A673 (cell line): ENCODE measurements at regions not wholly inside any gene's neighbourhood (a gene's known extent, or its start where the extent isn't known, plus 50 kb on each side); places are given as distances from the start of the nearest gene placed in this dataset.

Experiments
- BruUV-seq: library from RNA; stranded (reverse); fragments of 400-500 nt; replicated peaks from 2 replicates; lab custom pipeline; 2021; lab: Mats Ljungman, UMichigan
- CTCF ChIA-PET: fragments of 300-600 bp; sonication (Branson Sonifier 250); formaldehyde crosslinking; loops from one replicate; lab custom pipeline; 2022; ENCODE audit warnings: antibody characterized with exemption; lab: Charles Lee
- POLR2A ChIA-PET: fragments of 300-600 bp; sonication (Branson Sonifier 250); formaldehyde crosslinking; loops from one replicate; lab custom pipeline; 2022; ENCODE audit warnings: antibody characterized with exemption; ENCODE audit not compliant: low non-redundant PET; lab: Charles Lee
- DNase-seq: peaks from one replicate; pipeline ENCODE4 v3.0.0-alpha.2; 2015; ENCODE audit warnings: low spot score
- H3K27ac ChIP-seq: fragments of 200-600 bp; sonication (generic); 2 replicates; pipeline ENCODE4 v1.5.1; 2016; ENCODE audit warnings: mixed run types, low read depth, mild to moderate bottlenecking, mixed read lengths, antibody characterized with exemption, low read length; ENCODE audit not compliant: poor library complexity, severe bottlenecking
- H3K27me3 ChIP-seq: fragments of 200-600 bp; sonication (generic); replicated peaks from 2 replicates; pipeline ENCODE4 v1.6.1; 2017; ENCODE audit warnings: mixed run types, low read depth, mild to moderate bottlenecking, mixed read lengths, antibody characterized with exemption, low read length; ENCODE audit not compliant: insufficient read depth, poor library complexity
- H3K36me3 ChIP-seq: fragments of 200-600 bp; sonication (generic); 2 replicates; pipeline ENCODE4 v1.6.1; 2016; ENCODE audit warnings: mixed run types, mild to moderate bottlenecking, mixed read lengths, antibody characterized with exemption, low read length; ENCODE audit not compliant: insufficient read depth, poor library complexity, severe bottlenecking
- H3K4me1 ChIP-seq: fragments of 200-600 bp; sonication (generic); 2 replicates; pipeline ENCODE4 v1.6.1; 2017; ENCODE audit warnings: mixed run types, mild to moderate bottlenecking, mixed read lengths, antibody characterized with exemption, low read length; ENCODE audit not compliant: insufficient read depth, poor library complexity, severe bottlenecking
- H3K4me3 ChIP-seq: fragments of 200-600 bp; sonication (generic); 2 replicates; pipeline ENCODE4 v1.5.1; 2016; ENCODE audit warnings: low read depth, mixed run types, mild to moderate bottlenecking, mixed read lengths, low read length; ENCODE audit not compliant: poor library complexity, severe bottlenecking
- H3K9me3 ChIP-seq: fragments of 200-600 bp; sonication (generic); 2 replicates; pipeline ENCODE4 v1.6.1; 2016; ENCODE audit warnings: mixed run types, low read depth, mild to moderate bottlenecking, mixed read lengths, antibody characterized with exemption, low read length; ENCODE audit not compliant: poor library complexity, severe bottlenecking
- EZH2 ChIP-seq: fragments of 200-600 bp; sonication (generic); IDR thresholded peaks from 2 replicates; pipeline ENCODE4 v1.6.1; 2017; ENCODE audit warnings: borderline replicate concordance, low read depth, mild to moderate bottlenecking, mixed read lengths, antibody characterized with exemption, low read length; ENCODE audit not compliant: poor library complexity, severe bottlenecking
- intact Hi-C: fragments of 100-400 bp; cut with micrococcal nuclease; formaldehyde crosslinking; loops from one replicate; pipeline ENCODE4 v1.10.0; 2022; ENCODE audit not compliant: unreplicated experiment
- TF ChIP-seq, protein P1 (sequence below): fragments of 300-800, 200-600 bp; sonication (generic); conservative IDR thresholded peaks from 2 replicates; pipeline ENCODE4 v1.5.1; 2017; ENCODE audit warnings: low read depth, mild to moderate bottlenecking, antibody characterized with exemption, low read length, moderate library complexity, mixed read lengths

DNA sequence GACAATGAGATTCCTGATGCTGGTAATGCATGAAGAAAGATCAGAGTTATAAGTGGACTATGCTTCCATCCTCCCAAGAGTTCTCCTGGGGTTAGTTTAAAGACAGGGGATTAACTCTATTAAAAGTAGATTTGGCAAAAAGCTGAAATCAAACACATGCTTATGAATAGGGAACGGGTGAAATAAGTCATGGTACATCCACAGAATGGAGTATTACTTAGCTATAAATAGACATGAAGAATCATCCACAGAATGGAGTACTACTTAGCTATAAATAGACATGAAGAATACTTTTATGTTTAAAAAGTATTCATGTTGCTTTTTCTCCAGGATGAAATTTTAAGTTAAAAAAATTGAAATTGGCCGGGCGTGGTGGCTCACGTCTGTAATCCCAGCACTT, 596.4 kb upstream of the B3GAT1 start:
- Histone ChIP-seq H3K4me3 (no peak overlapping the region), H3K36me3 (no peaks in the 10 kb centered on the region), H3K4me1 (peaks cover 4% of the 10 kb centered on the region), H3K27me3 (no peaks in the 10 kb centered on the region), H3K27ac (no peak overlapping the region), H3K9me3 (no peaks in the 10 kb centered on the region)
- CTCF ChIA-PET: no interaction called here
- POLR2A ChIA-PET: no interaction called here
- no peak for DNase-seq
- no TSS peak for BruUV-seq
- TF ChIP-seq EZH2: no peak
- TF ChIP-seq, protein P1, sequence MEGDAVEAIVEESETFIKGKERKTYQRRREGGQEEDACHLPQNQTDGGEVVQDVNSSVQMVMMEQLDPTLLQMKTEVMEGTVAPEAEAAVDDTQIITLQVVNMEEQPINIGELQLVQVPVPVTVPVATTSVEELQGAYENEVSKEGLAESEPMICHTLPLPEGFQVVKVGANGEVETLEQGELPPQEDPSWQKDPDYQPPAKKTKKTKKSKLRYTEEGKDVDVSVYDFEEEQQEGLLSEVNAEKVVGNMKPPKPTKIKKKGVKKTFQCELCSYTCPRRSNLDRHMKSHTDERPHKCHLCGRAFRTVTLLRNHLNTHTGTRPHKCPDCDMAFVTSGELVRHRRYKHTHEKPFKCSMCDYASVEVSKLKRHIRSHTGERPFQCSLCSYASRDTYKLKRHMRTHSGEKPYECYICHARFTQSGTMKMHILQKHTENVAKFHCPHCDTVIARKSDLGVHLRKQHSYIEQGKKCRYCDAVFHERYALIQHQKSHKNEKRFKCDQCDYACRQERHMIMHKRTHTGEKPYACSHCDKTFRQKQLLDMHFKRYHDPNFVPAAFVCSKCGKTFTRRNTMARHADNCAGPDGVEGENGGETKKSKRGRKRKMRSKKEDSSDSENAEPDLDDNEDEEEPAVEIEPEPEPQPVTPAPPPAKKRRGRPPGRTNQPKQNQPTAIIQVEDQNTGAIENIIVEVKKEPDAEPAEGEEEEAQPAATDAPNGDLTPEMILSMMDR: no peak
- intact Hi-C loops: no loop called here

DNA sequence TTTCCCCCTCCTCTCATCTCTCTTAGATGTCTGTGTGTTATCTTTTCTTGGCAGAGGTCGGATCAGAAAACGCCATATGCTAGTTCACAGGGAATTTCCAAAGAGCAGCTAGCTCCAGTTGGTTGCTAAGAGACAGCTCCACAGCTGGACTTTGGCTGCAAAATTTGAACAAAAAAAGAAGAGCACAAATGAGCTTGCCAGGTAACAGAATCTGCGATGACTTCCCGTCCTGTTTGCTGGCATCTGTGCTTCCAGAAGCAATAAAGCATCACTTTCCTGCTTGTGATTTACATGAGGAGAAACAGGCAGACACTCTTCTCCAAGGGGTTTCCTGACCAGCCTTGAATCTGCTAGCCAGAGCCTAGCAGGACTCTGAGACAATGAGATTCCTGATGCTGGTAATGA, 596.0 kb upstream of the B3GAT1 start:
- ChIA-PET CTCF (no interaction called here), POLR2A (no interaction called here)
- intact Hi-C loops: no loop called here
- H3K27ac ChIP-seq: no peak overlapping the region
- no TSS peak for BruUV-seq
- H3K36me3 ChIP-seq: no peaks in the 10 kb centered on the region
- TF ChIP-seq EZH2: no peak
- no peak for DNase-seq
- no peak overlapping the region for H3K4me3 ChIP-seq
- H3K27me3 ChIP-seq: no peaks in the 10 kb centered on the region
- peaks cover 4% of the 10 kb centered on the region for H3K4me1 ChIP-seq
- H3K9me3 ChIP-seq: no peaks in the 10 kb centered on the region

DNA sequence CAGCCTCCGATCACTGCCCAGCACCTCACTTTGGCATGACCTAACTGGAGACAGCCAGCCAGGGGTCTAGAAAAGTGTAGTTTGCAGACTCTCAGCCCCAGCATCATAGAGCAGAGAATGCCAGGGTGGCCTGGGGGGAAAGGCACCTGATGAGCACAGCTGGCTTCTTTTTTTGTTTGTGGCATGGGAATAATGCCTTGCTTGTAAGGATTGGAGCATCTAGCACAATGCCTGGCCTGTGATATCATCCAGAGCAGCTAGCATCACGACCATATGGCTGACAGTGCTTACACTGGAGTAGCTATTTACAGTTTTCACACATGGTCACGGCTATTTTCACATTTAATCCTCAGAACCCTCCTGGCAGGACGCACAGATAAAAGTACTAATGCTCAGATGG, 594.8 kb upstream of the B3GAT1 start:
- Histone ChIP-seq H3K4me3 (no peak overlapping the region), H3K36me3 (no peaks in the 10 kb centered on the region), H3K9me3 (no peaks in the 10 kb centered on the region), H3K27ac (no peak overlapping the region), H3K27me3 (no peaks in the 10 kb centered on the region), H3K4me1 (peaks cover 4% of the 10 kb centered on the region)
- no peak for DNase-seq
- TF ChIP-seq, protein P1: no peak
- TF ChIP-seq EZH2: no peak
- ChIA-PET POLR2A (no interaction called here), CTCF (no interaction called here)
- intact Hi-C loops: no loop called here
- BruUV-seq: no TSS peak

DNA sequence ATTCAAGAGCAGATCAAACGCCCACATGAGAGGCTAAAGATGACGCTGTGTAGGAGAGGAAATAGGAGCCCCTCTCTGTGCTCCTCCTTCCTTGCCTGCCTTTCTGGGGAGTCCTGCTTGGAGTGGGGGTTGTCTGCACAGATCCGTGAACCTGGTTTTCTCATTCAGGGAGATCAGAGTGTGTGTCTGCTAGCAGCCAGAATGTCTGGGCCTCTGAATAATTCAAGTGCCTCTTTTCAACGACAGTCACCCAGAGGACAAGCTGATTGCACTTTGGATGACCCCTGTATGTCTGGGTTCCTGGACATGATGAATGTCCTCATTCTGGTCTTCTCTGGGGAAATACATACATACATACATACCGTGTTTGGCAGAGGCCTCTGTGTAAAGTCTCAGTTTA, 592.5 kb upstream of the B3GAT1 start:
- POLR2A ChIA-PET: no interaction called here

More for the DNA sequence above, 592.5 kb upstream of the B3GAT1 start:
- BruUV-seq: no TSS peak
- Histone ChIP-seq H3K4me1 (peaks cover 10% of the 10 kb centered on the region), H3K27me3 (no peaks in the 10 kb centered on the region), H3K27ac (no peak overlapping the region), H3K4me3 (no peak overlapping the region), H3K9me3 (no peaks in the 10 kb centered on the region), H3K36me3 (no peaks in the 10 kb centered on the region)
- CTCF ChIA-PET: no interaction called here
- intact Hi-C loops: no loop called here
- no peak for DNase-seq
- TF ChIP-seq EZH2: no peak
- TF ChIP-seq, protein P1: no peak
